HFF-Myc (cell line): ENCODE measurements at regions not wholly inside any gene's neighbourhood (a gene's known extent, or its start where the extent isn't known, plus 50 kb on each side); places are given as distances from the start of the nearest gene placed in this dataset.

Experiments
- DNase-seq: peaks from one replicate; pipeline ENCODE4 v3.0.0-alpha.2; 2011; ENCODE audit warnings: low read depth; ENCODE audit errors: extremely low read depth
- H3K4me3 ChIP-seq: replicated peaks from 2 replicates; pipeline ENCODE4 v1.5.1; 2011; ENCODE audit warnings: low read depth, mild to moderate bottlenecking, control low read depth, low read length
- CTCF ChIP-seq: IDR thresholded peaks from 2 replicates; pipeline ENCODE4 v1.5.1; 2012; ENCODE audit warnings: mild to moderate bottlenecking, low read depth, low read length, control low read depth; ENCODE audit errors: missing control alignments

- DNase-seq = no peak
- no peak overlapping the region for H3K4me3 ChIP-seq
- no peak for TF ChIP-seq CTCF
Observed at GRCh38 chr6:139917951-139918630, 543.6 kb upstream of the CITED2 start.

- DNase-seq = no peak
- no peak overlapping the region for H3K4me3 ChIP-seq
- TF ChIP-seq CTCF = no peak
Observed at GRCh38 chr6:139914910-139915309, 540.5 kb upstream of the CITED2 start.

DNA sequence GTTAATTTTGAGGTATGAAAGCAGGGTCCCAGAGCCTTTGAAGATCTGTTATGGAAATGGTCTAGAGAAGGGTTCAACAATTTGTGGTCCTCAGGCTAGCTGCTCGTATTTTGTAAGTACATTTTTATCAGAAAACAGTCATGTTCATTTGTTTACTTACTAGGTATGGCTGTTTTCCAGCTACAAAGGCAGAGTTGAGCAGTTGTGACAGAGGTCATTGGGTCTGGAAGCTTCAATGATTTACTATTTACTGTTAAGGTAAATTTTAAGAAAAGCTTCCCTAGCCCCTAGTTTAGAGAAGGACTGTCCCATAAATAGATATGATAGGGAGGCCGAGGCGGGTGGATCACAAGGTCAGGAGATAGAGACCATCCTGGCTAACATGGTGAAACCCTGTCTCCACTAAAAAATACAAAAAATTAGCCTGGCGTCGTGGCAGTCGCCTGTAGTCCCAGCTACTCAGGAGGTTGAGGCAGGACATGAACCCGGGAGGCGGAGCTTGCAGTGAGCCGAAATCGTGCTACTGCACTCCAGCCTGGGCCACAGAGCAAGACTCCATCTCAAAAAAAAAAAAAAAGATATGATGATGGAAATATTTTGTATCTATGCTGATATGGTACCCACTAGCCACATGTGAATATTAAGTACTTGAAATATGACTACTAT lies 538.4 kb upstream of the CITED2 start:
- DNase-seq = no peak
- TF ChIP-seq CTCF = no peak

DNA sequence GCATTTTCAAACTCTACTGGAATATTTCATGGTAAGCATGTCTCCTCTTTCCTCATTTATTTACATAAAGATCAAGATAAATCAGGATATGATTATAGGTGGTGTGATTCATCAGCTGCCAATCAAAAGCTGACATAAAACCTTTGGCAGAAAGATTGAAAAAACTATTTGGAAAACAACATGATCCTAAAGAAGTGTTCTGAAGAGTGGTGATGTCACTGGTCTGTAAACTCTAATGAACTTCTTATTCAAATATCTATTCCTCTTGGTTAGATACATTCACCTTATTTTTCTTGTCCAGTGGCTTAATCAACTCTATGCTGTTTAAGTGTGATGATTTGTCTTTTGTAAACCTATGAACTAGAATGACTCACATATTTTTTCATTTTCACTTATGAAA lies 535.5 kb upstream of the CITED2 start:
- no peak for DNase-seq
- no peak for TF ChIP-seq CTCF
- no peak overlapping the region for H3K4me3 ChIP-seq

More for the DNA sequence above, 538.4 kb upstream of the CITED2 start:
- no peak overlapping the region for H3K4me3 ChIP-seq

DNA sequence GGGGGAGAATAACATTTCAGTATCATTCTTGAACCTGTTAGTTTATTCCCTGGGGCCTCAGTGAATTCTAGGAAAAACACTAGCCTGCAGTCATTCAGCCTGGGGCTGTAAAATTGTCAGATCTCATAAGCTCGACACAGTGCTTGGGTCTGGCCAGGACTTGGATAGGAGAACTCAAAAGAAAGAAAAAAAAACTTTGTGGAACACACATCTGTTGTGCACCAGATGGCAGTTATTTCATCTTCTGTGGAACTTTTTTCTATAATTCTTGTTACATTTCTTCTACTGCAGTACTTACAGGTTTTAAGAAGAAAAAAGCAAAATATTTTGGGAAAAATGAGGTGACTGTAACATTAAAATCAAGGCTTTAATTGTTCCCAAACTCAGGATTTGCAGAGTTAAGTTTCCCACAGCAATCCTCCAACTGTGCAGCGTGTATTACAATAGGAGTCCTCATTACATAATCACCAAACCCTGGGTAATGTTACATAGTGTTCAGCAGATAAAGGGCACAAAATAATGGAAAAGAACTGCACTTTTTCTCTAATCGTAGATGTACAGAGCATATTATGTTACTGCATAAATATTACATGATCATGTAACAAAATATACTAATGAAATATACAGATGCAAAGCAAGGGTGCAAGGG lies 531.1 kb upstream of the CITED2 start:
- DNase-seq = no peak
- no peak overlapping the region for H3K4me3 ChIP-seq
- TF ChIP-seq CTCF = no peak

DNA sequence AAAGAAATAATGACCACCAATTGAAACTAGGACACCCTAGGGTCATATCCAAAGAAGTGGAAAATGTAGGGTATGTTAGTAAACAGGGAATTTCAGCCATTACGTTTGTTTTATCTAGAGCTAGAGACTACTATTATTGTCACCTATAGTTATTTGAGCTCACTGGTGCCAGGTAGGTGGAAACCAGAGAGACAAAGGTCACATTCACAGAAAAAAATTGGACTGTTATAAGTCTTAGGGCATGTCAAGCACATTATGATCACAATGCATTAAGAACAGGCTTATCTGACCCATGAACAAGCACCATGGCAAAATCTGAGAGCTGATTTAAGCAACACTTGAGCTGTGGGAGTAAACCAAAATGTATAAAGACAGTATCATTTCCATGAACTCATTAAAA lies 530.1 kb upstream of the CITED2 start:
- no peak for TF ChIP-seq CTCF
- H3K4me3 ChIP-seq = no peak overlapping the region
- no peak for DNase-seq
